Stimulated activated naive CD8-positive, alpha-beta T cell treated with anti-CD3 and anti-CD28 coated beads, Interleukin-15, Interleukin-2, amounts not matched to agents 100 ng/mL and 50 ng/mL, for 24 hours (primary cell): ENCODE measurements at regions not wholly inside any gene's neighbourhood (a gene's known extent, or its start where the extent isn't known, plus 50 kb on each side); places are given as distances from the start of the nearest gene placed in this dataset.

Source experiments
- H3K27ac Mint-ChIP-seq: one replicate; pipeline ENCODE4 v1.8.0; 2021; ENCODE audit warnings: mild to moderate bottlenecking, mixed read lengths
- H3K27me3 Mint-ChIP-seq: one replicate; pipeline ENCODE4 v1.8.0; 2021; ENCODE audit warnings: mixed read lengths
- H3K36me3 Mint-ChIP-seq: one replicate; pipeline ENCODE4 v1.8.0; 2021; ENCODE audit warnings: low read depth, mixed read lengths
- H3K4me1 Mint-ChIP-seq: one replicate; pipeline ENCODE4 v1.8.0; 2021; ENCODE audit warnings: low read depth, mixed read lengths
- H3K4me3 Mint-ChIP-seq: one replicate; pipeline ENCODE4 v1.8.0; 2021; ENCODE audit warnings: mild to moderate bottlenecking, mixed read lengths
- H3K9me3 Mint-ChIP-seq: one replicate; pipeline ENCODE4 v1.8.0; 2021; ENCODE audit warnings: mixed read lengths

DNA sequence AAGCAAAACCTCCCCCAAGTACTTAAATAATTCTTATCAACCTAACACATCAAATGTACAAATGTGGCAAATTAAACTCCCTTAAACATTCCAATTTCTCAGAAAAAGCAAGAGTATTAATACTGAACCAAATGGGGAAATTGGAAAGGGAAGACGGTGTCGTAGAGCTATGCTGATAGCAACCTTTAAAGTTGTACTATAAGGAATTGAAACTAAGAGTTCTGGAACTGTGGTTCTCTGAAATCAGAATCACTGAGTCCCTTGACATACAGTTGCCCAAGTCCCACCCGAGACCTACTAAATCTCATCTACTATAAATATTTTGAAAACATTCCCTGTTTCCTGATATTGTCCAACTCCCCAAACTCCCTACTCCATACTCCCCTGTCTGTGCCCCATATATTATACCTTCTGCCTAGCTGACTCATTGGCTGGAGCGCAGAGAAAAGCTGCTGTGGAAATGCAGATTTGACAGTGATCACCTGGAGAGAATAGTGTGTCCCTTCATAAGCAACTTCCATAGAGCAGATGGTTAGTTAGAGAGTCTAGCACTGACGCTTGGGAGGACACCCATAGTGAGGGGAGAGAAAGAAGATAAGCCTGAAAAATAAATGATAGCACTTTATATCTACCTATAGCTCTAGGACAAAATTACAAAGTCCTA is 51.4 kb upstream of the ITM2B start:
- Mint-ChIP-seq H3K9me3 (no peaks in the 10 kb centered on the region), H3K36me3 (no peaks in the 10 kb centered on the region), H3K27me3 (no peaks in the 10 kb centered on the region), H3K4me3 (no peak overlapping the region), H3K4me1 (peaks cover 48% of the 10 kb centered on the region), H3K27ac (no peak overlapping the region)

DNA sequence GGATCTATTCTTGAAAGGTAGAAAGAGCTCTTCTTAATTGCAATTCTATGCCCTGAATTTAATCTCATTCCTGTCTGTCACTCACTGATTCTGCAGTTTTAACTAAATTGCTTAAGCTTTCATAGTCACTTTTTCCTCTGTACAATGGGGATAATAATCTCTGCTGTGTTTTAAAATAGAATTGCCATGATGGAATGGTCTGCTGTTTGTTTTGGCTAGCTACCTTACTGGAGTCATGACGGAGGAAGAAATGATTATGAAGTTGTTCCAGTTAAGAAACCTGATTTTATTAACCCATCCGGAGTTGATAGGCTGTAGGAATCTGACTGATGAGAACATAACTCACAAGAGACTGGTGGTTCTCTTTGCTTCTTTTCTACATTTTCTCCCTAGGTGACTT is 54.9 kb upstream of the ITM2B start:
- Mint-ChIP-seq H3K9me3 (no peaks in the 10 kb centered on the region), H3K4me3 (no peak overlapping the region), H3K27ac (no peak overlapping the region), H3K4me1 (peaks cover 16% of the 10 kb centered on the region), H3K27me3 (no peaks in the 10 kb centered on the region), H3K36me3 (no peaks in the 10 kb centered on the region)

DNA sequence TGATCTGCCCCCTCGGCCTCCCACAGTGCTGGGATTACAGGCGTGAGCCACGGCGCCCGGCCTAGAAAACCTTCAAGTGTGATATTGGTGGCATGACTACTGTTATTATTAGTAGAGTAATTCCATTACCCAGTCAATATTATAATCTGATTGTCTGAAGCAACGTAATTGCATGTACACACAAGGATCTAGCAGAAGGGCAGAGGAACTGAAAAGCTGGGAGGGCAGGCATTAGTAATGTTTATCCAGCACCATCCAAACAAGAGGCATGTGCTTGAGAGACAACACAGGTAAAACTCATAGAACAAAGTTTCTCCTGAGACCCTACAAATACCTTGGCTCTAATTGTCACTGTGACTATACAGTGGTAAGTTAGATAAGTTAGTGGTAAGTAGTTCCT is 56.2 kb upstream of the ITM2B start:
- Mint-ChIP-seq H3K4me1 (peaks cover 6% of the 10 kb centered on the region), H3K9me3 (no peaks in the 10 kb centered on the region), H3K27ac (no peak overlapping the region), H3K27me3 (no peaks in the 10 kb centered on the region), H3K4me3 (no peak overlapping the region), H3K36me3 (no peaks in the 10 kb centered on the region)

DNA sequence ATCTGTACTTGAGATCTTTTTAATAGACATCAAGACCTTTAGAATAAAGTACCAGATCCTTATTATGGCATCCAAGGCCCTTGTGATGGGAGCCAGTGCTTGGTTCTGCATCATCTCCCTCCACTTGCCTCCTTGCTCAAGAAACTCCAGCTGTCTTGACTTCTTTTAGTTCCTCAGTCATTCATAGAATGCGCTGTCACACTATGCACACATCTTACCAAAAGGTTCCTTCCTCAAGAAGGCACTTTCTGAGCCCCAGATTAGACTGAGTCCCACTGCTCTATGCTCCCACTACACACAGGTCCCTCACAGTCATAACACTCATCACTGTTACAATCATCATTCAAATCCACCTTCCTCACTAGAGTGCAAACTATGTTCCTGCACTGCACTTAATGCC is 57.8 kb upstream of the ITM2B start:
- Mint-ChIP-seq H3K4me3 (no peak overlapping the region), H3K9me3 (peaks cover 3% of the 10 kb centered on the region), H3K36me3 (no peaks in the 10 kb centered on the region), H3K27ac (no peak overlapping the region), H3K27me3 (no peaks in the 10 kb centered on the region), H3K4me1 (no peaks in the 10 kb centered on the region)

DNA sequence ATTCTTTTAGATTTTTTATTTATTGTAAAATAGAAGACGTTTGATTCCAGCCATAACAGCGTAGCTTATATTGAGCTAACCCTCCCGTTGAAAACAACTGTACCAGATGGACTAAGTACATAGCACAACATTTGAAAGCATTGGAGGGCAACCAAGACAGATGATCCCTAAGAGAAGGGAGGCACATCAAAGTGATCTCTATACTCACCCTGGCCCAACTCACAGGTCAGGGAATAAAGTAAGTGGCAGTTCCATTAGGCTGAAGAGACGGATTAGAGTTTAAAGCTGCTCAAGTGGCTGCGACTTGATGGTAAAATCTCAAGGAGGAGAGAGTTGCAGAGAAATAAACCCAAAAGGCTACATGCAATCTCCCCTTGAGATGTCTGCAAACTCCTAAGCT is 65.1 kb upstream of the ITM2B start:
- H3K27me3 Mint-ChIP-seq: no peaks in the 10 kb centered on the region
- no peaks in the 10 kb centered on the region for H3K36me3 Mint-ChIP-seq
- peaks cover 3% of the 10 kb centered on the region for H3K9me3 Mint-ChIP-seq
- H3K4me1 Mint-ChIP-seq: no peaks in the 10 kb centered on the region
- H3K27ac Mint-ChIP-seq: no peak overlapping the region
- no peak overlapping the region for H3K4me3 Mint-ChIP-seq

DNA sequence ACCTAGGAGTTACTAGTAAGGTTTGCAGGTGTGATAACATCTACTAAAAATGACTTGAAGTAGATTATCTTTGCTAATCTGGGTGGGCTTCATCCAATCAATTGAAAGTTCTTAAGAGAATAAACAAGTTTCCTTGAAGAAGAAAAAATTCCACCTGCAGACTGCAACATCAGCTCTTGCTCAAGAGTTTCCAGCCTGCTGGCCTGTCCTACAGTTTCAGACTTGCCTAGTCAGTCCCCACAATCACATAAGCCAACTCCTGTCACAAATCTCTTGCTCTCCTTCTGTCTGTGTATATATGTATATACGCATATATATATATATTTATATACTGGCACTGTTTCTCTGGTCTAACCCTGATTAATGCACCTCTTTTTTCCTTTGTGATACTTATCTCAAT is 67.3 kb upstream of the ITM2B start:
- Mint-ChIP-seq H3K27ac (no peak overlapping the region), H3K9me3 (no peaks in the 10 kb centered on the region)

DNA sequence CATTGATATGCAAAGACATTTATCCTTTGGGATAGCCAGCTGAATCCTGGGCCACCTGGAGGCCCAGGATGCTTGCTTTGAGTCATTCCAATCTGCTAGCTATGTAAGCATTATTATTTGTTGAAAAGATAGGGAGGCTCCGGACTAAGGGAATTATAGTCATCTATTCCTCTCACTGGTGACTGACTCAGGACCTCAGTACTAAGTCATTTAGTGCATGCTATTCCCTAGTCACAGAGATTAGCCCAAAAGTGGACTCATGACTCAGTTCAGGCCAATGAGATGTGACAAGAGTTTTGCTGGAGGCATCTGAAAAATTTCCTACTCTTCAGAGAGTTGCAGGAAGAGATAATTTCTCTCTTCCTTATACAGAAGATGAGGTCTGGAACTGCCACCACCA is 67.9 kb upstream of the ITM2B start:
- no peaks in the 10 kb centered on the region for H3K36me3 Mint-ChIP-seq
- H3K4me3 Mint-ChIP-seq: no peak overlapping the region
- H3K9me3 Mint-ChIP-seq: no peaks in the 10 kb centered on the region
- H3K27ac Mint-ChIP-seq: no peak overlapping the region
- H3K27me3 Mint-ChIP-seq: no peaks in the 10 kb centered on the region
- H3K4me1 Mint-ChIP-seq: peaks cover 25% of the 10 kb centered on the region

More for the DNA sequence above, 67.3 kb upstream of the ITM2B start:
- H3K4me1 Mint-ChIP-seq: peaks cover 19% of the 10 kb centered on the region
- no peak overlapping the region for H3K4me3 Mint-ChIP-seq
- no peaks in the 10 kb centered on the region for H3K27me3 Mint-ChIP-seq
- no peaks in the 10 kb centered on the region for H3K36me3 Mint-ChIP-seq

DNA sequence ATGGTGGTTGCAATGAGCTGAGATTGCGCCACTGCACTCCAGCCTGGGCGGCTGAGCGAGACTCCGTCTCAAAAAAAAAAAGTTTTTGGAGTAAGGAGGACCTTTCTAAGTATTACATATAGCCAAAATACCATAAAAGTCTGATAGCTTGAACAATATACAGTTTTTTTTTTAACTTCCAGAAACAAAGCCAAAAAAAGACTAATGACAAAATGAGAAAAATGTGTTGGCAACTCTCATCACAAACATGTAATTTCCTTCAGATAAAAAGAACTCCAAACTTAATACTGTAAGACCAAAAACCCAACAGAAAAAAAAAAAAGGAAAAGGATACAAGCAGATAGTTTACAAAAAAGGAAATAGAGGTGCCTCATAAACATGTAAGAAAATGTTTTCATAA is 68.2 kb upstream of the MED4 start:
- no peaks in the 10 kb centered on the region for H3K9me3 Mint-ChIP-seq
- no peaks in the 10 kb centered on the region for H3K36me3 Mint-ChIP-seq
- no peak overlapping the region for H3K27ac Mint-ChIP-seq
- no peaks in the 10 kb centered on the region for H3K27me3 Mint-ChIP-seq
- H3K4me1 Mint-ChIP-seq: peaks cover 45% of the 10 kb centered on the region
- H3K4me3 Mint-ChIP-seq: no peak overlapping the region

DNA sequence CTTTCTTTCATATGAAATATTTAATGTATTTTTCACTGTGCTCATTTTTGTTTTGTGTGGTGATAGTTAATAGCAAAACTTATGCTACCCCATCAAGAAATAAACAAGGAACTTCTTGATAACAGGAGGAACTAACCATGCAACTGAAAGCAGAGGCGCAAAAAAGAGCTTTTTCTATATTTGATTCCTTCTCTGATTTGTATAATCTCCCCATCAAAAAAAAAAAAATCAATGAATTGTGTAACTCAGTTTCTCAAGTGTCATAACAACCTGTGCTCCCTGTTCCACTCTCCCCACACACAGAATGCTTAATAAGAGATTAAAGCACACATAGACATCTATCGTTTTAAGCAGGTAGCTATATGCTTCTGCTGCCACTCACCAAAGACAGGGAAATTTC is 67.3 kb upstream of the MED4 start:
- Mint-ChIP-seq H3K36me3 (no peaks in the 10 kb centered on the region), H3K27ac (no peak overlapping the region), H3K4me3 (no peak overlapping the region), H3K9me3 (no peaks in the 10 kb centered on the region), H3K27me3 (no peaks in the 10 kb centered on the region), H3K4me1 (peaks cover 53% of the 10 kb centered on the region)

DNA sequence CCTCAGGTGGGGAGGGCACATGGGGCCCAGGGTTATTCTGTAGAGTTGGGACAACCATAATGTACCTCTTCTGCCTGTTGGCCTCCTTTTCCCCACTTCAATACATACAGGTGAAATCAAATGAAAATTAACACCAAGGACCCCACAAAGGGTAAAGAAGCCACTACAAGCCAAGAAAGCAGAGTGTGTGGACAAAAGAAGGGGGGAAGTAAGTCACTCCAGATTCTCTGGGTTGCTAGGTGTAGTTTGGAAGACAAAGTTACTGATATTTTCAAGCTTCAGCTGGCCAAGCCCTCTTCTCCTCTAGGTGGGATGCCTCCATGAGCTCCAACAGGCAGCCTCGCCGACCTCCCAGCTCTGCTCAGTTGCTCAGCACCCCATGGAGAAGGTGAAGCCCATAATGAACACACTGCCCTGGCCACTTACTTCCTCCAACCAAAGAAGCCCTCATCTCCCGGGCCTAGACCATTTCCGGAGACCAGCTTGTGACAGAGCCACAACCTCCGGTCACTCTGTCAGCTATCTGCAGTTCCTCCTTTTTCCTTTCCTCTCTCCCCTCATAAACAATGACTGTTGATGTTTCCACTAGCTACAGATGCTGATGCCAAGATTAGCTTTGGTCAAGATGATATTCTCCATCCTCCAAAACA is 66.8 kb upstream of the MED4 start:
- H3K27me3 Mint-ChIP-seq: no peaks in the 10 kb centered on the region
- no peak overlapping the region for H3K4me3 Mint-ChIP-seq

DNA sequence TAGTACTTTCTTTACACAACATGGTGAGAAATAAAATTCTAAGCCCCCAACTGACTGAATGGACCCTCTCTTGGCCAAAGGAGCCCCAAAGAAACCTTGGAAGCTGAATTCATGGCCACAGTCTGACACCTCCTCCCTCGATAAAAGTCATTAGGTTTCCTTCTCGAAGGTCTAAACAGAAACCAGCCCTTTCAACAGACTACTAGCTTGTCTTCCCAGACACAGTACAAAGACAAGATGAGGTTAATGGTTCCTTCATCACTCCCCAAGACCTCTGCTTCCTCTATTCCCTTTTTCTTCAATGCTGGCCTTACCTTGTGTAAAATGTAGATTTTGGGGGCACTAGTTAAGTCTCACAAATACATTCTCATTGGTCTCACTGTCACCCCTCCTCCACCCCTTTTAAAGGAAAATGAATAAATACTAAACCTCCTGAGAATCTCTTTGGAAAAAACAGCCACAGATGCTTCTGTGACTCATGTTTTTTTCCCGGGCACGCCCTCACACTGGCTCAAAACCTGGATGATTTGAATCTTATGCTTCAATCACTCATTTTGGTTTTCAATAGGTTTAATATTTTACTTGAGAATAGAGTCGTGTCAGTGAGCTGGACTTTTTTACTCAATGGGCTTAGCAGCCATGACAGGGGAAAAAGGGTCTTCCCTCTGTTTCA is 65.8 kb upstream of the MED4 start:
- Mint-ChIP-seq H3K4me3 (peak overlapping the region; percentile 12), H3K27me3 (no peaks in the 10 kb centered on the region), H3K27ac (peak overlapping the region; percentile 76), H3K9me3 (no peaks in the 10 kb centered on the region), H3K4me1 (peaks cover 68% of the 10 kb centered on the region), H3K36me3 (no peaks in the 10 kb centered on the region)

More for the DNA sequence above, 66.8 kb upstream of the MED4 start:
- peak overlapping the region; percentile 76 for H3K27ac Mint-ChIP-seq
- no peaks in the 10 kb centered on the region for H3K36me3 Mint-ChIP-seq
- no peaks in the 10 kb centered on the region for H3K9me3 Mint-ChIP-seq
- H3K4me1 Mint-ChIP-seq: peaks cover 59% of the 10 kb centered on the region

DNA sequence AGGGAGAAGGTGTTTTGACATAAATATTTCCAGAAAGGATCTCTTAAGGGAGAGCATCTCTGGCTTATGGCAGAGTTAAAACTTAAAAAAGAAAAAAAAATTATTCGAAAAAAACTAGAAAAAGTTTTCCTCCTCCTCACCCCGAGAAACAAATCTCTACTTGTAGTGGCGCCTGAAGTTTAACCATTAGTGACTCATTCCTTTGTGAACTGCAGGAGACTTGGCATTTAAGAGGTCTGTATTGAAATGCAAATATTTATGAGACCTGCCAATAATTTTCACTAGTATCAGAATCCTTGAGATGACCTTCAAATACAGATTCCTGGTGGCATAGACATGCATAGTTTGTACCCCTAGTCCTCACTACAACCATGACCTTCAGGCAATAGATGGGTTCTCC is 64.9 kb upstream of the MED4 start:
- no peaks in the 10 kb centered on the region for H3K9me3 Mint-ChIP-seq
- H3K36me3 Mint-ChIP-seq: no peaks in the 10 kb centered on the region
- no peaks in the 10 kb centered on the region for H3K27me3 Mint-ChIP-seq
- peaks cover 77% of the 10 kb centered on the region for H3K4me1 Mint-ChIP-seq
- no peak overlapping the region for H3K4me3 Mint-ChIP-seq
- H3K27ac Mint-ChIP-seq: peak overlapping the region; percentile 76

DNA sequence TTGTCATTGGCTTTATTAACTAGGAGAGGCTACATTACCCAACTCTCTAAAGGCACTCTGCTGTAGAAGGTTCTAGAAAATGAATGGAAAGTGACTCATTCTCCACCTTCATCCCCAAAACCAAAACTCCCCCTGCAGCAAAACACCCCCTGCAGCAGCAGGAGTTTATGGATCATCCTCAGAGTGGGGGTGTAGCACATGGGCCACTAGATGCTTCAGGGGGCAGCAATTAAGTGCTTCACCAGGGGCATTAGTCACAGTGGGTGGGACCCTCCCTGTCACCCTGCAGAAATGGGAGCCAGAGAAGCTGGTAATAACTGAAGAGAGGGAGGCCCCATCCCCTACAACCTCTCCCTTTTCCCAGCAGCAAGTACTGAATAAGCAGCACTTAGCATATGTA is 64.5 kb upstream of the MED4 start:
- Mint-ChIP-seq H3K4me1 (peaks cover 81% of the 10 kb centered on the region), H3K27me3 (no peaks in the 10 kb centered on the region), H3K36me3 (no peaks in the 10 kb centered on the region), H3K4me3 (no peak overlapping the region), H3K9me3 (no peaks in the 10 kb centered on the region), H3K27ac (peak overlapping the region; percentile 69)

DNA sequence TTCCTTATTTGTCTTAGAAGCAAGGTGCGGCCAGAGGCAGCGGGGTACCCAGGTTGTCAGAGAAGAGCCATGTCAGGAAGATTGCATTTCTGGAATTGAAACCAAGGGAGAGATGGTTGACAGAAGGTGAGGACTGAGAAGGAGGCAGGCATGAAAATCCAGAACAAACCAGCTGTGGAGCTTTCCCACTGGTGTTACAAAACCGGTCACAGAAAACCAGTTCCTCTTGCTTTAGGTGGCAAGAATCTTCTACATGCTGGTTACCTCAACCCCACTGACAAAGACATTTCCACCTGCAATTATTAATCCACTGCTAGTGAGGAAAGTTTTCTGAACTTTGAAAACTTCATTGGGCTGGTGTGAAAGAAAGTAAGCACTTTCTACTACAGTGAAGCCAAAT is 64.0 kb upstream of the MED4 start:
- Mint-ChIP-seq H3K9me3 (no peaks in the 10 kb centered on the region), H3K27me3 (no peaks in the 10 kb centered on the region), H3K4me3 (no peak overlapping the region), H3K4me1 (peaks cover 86% of the 10 kb centered on the region), H3K36me3 (no peaks in the 10 kb centered on the region), H3K27ac (peak overlapping the region; percentile 75)

DNA sequence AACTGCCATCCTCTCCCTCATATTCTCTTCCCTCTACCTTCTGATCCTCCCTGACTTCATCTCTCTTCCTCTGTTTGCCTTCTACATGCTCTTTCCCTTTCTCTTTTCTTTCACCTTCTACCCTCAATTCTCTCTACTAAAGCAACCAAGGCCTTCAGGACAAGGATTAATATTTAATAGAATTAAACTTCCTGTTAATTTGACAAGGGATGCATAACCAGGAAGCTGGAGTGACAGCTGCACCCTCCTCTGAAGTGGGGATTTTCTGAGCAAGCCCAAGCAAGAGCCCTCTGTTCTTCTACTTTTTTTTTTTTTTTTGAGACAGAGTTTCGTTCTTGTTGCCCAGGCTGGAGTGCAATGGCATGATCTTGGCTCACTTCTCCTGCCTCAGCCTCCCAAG is 63.4 kb upstream of the MED4 start:
- Mint-ChIP-seq H3K36me3 (no peaks in the 10 kb centered on the region), H3K4me3 (no peak overlapping the region), H3K27me3 (no peaks in the 10 kb centered on the region), H3K27ac (peak overlapping the region; percentile 53), H3K4me1 (peaks cover 92% of the 10 kb centered on the region), H3K9me3 (no peaks in the 10 kb centered on the region)
